GM12878 (cell line): ENCODE measurements at regions not wholly inside any gene's neighbourhood (a gene's known extent, or its start where the extent isn't known, plus 50 kb on each side); places are given as distances from the start of the nearest gene placed in this dataset.

Experiments used
- FOXM1 ChIP-seq: IDR thresholded peaks from 2 replicates; pipeline ENCODE4 v1.6.1; 2012; ENCODE audit warnings: low read depth, mild to moderate bottlenecking, inconsistent platforms, low read length, moderate library complexity
- GABPA ChIP-seq: IDR thresholded peaks from 2 replicates; pipeline ENCODE4 v1.6.1; 2014; ENCODE audit warnings: antibody characterized with exemption, low read depth, mild to moderate bottlenecking, inconsistent platforms
- NFYB ChIP-seq: IDR thresholded peaks from 2 replicates; pipeline ENCODE4 v1.6.1; 2011; ENCODE audit warnings: low read depth, mild to moderate bottlenecking, low read length, improper control_type of control experiment, moderate library complexity; ENCODE audit not compliant: insufficient read depth
- POLR2AphosphoS2 ChIP-seq: IDR thresholded peaks from 2 replicates; pipeline ENCODE4 v1.6.1; 2011; ENCODE audit warnings: low read depth, mild to moderate bottlenecking, low read length, improper control_type of control experiment, moderate library complexity
- RUNX3 ChIP-seq: IDR thresholded peaks from 2 replicates; pipeline ENCODE4 v1.6.1; 2012; ENCODE audit warnings: low read length, inconsistent platforms
- SREBF1 ChIP-seq: IDR thresholded peaks from 2 replicates; pipeline ENCODE4 v1.6.1; 2012; ENCODE audit warnings: mild to moderate bottlenecking, low read length
- TF ChIP-seq, protein P1 (sequence below), 3 experiments: IDR thresholded peaks in 2 of 3; conservative IDR thresholded peaks in 1 of 3; 2 replicates each; pipeline ENCODE4 v1.5.1; 2011; ENCODE audit warnings: low read depth in 3 of 3, low read length in 3 of 3, mild to moderate bottlenecking in 3 of 3, control low read depth in 2 of 3, moderate library complexity in 2 of 3, inconsistent platforms in 1 of 3, mixed read lengths in 1 of 3; ENCODE audit not compliant: control insufficient read depth in 2 of 3, insufficient read depth in 1 of 3; ENCODE audit errors: extremely low read depth in 1 of 3

DNA sequence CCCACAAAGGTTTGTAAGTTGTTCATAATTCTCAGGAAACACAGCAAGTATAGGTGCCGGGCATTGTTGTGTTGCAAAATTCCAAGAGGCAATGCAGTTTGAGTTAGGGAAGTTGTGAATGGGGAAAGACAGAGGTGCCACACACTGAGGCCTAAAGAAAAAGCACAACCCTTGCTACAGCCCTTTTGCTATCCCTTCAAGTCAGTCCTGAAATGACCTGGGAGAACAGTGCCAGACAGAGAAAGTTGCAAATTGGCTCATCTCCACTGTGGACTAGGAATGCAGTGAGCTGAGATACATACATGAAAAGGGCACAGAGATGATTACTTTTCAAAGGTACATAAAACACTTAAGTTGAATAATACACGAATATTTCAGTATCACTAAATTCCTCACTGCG, 213.3 kb upstream of the TMTC1 start:
- TF ChIP-seq, protein P1, sequence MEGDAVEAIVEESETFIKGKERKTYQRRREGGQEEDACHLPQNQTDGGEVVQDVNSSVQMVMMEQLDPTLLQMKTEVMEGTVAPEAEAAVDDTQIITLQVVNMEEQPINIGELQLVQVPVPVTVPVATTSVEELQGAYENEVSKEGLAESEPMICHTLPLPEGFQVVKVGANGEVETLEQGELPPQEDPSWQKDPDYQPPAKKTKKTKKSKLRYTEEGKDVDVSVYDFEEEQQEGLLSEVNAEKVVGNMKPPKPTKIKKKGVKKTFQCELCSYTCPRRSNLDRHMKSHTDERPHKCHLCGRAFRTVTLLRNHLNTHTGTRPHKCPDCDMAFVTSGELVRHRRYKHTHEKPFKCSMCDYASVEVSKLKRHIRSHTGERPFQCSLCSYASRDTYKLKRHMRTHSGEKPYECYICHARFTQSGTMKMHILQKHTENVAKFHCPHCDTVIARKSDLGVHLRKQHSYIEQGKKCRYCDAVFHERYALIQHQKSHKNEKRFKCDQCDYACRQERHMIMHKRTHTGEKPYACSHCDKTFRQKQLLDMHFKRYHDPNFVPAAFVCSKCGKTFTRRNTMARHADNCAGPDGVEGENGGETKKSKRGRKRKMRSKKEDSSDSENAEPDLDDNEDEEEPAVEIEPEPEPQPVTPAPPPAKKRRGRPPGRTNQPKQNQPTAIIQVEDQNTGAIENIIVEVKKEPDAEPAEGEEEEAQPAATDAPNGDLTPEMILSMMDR (IDR thresholded peaks at IDR 0.05 in 2 of 3, conservative IDR thresholded peaks at IDR 0.05 in 1 of 3; ENCODE audit: control insufficient read depth in 2 of 3, extremely low read depth in 1 of 3, insufficient read depth in 1 of 3, low read depth in 3 of 3, low read length in 3 of 3) = no peak
- no peak for TF ChIP-seq FOXM1
- TF ChIP-seq RUNX3 = no peak
- no peak for TF ChIP-seq SREBF1
- TF ChIP-seq GABPA = no peak
- no peak for TF ChIP-seq NFYB
- TF ChIP-seq POLR2AphosphoS2 = no peak
